HCT116 (cell line): ENCODE measurements at regions not wholly inside any gene's neighbourhood (a gene's known extent, or its start where the extent isn't known, plus 50 kb on each side); places are given as distances from the start of the nearest gene placed in this dataset.

ENCODE experiments used
- CBX3 ChIP-seq: IDR thresholded peaks from 2 replicates; pipeline ENCODE4 v1.6.1; 2012; ENCODE audit warnings: low read depth
- CEBPB ChIP-seq: IDR thresholded peaks from 2 replicates; pipeline ENCODE4 v1.6.1; 2012; ENCODE audit warnings: low read depth
- EZH2phosphoT487 ChIP-seq: fragments of 200-600 bp; IDR thresholded peaks from 2 replicates; pipeline ENCODE4 v1.6.1; 2018; ENCODE audit warnings: antibody characterized with exemption, borderline replicate concordance
- TF ChIP-seq, protein P1 (sequence below), 3 experiments: fragments of 200-600 bp in 1 of 3; sonication (generic) in 1 of 3; IDR thresholded peaks in 2 of 3; conservative IDR thresholded peaks in 1 of 3; 2 replicates each; pipeline ENCODE4 v1.5.1; 2012 to 2017; ENCODE audit warnings: low read depth in 2 of 3, low read length in 2 of 3, antibody characterized with exemption in 1 of 3, borderline replicate concordance in 1 of 3, control low read depth in 1 of 3, mild to moderate bottlenecking in 1 of 3, mixed read lengths in 1 of 3, mixed run types in 1 of 3, moderate library complexity in 1 of 3; ENCODE audit not compliant: insufficient read depth in 1 of 3

DNA sequence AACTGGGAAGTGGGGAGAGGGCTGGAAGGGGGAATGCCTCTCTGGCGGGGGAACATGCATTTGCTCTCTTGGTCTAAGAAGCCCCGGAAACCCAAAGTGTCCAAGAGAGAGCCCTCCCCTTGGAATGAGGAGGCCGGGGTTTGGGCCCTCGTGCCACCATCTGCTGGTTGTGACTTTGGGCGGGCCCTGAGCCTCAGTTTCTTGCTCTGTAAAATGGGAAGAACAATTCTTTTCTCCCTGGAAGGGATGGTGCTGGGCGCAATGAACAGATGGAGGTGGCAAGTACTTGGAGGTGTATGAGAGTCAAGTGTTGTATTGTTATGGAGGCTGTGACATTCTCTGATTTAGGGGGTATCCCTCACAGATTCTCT is 69.9 kb upstream of the TARDBP start:
- TF ChIP-seq EZH2phosphoT487: no peak
- TF ChIP-seq, protein P1, sequence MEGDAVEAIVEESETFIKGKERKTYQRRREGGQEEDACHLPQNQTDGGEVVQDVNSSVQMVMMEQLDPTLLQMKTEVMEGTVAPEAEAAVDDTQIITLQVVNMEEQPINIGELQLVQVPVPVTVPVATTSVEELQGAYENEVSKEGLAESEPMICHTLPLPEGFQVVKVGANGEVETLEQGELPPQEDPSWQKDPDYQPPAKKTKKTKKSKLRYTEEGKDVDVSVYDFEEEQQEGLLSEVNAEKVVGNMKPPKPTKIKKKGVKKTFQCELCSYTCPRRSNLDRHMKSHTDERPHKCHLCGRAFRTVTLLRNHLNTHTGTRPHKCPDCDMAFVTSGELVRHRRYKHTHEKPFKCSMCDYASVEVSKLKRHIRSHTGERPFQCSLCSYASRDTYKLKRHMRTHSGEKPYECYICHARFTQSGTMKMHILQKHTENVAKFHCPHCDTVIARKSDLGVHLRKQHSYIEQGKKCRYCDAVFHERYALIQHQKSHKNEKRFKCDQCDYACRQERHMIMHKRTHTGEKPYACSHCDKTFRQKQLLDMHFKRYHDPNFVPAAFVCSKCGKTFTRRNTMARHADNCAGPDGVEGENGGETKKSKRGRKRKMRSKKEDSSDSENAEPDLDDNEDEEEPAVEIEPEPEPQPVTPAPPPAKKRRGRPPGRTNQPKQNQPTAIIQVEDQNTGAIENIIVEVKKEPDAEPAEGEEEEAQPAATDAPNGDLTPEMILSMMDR (IDR thresholded peaks at IDR 0.05 in 2 of 3, conservative IDR thresholded peaks at IDR 0.05 in 1 of 3; ENCODE audit: borderline replicate concordance in 1 of 3, insufficient read depth in 1 of 3, low read depth in 2 of 3, low read length in 2 of 3): no peak
- no peak for TF ChIP-seq CBX3
- TF ChIP-seq CEBPB: no peak
